Urinary bladder (tissue), 3 donors: ENCODE measurements at regions not wholly inside any gene's neighbourhood (a gene's known extent, or its start where the extent isn't known, plus 50 kb on each side); places are given as distances from the start of the nearest gene placed in this dataset.
"Not testable (repeated sequence)": the region's sequence is repeated elsewhere in the genome, so short reads cannot be mapped to it uniquely, and the experiment has no call there.

ENCODE experiments used
- DNase-seq: peaks from one replicate; pipeline ENCODE4 v3.0.0-alpha.2; 2015; ENCODE audit errors: extremely low spot score
- H3K27ac ChIP-seq: one replicate; pipeline ENCODE4 v1.5.1; 2013; ENCODE audit warnings: low read depth, mild to moderate bottlenecking, moderate library complexity
- H3K36me3 ChIP-seq: one replicate; pipeline ENCODE4 v1.6.1; 2013; ENCODE audit warnings: mild to moderate bottlenecking, moderate library complexity; ENCODE audit not compliant: insufficient read depth
- H3K4me1 ChIP-seq: one replicate; pipeline ENCODE4 v1.6.1; 2013; ENCODE audit warnings: mild to moderate bottlenecking, moderate library complexity; ENCODE audit not compliant: insufficient read depth
- H3K4me3 ChIP-seq: one replicate; pipeline ENCODE4 v1.5.1; 2013; ENCODE audit warnings: low read depth, low read length
- WGBS: extraction: QIAGEN DNeasy Blood & Tissue Kit; methylation state at CpG from one replicate; pipeline ENCODE4 v1.1.7; 2013; 5-methylcytosine and 5-hydroxymethylcytosine counted together
- donor health status: healthy with polysubstance abuse.
- donor health status: healthy.

GRCh38 chrX:39409246-39409917 lies 608.1 kb downstream of the MID1IP1 start:
- H3K27ac ChIP-seq = no peak overlapping the region
- WGBS = 96% methylated on average over 6 of the region's 6 CpGs
- H3K4me1 ChIP-seq = no peaks in the 10 kb centered on the region
- H3K36me3 ChIP-seq = no peaks in the 10 kb centered on the region
- DNase-seq = no peak
- H3K4me3 ChIP-seq = no peak overlapping the region

DNA sequence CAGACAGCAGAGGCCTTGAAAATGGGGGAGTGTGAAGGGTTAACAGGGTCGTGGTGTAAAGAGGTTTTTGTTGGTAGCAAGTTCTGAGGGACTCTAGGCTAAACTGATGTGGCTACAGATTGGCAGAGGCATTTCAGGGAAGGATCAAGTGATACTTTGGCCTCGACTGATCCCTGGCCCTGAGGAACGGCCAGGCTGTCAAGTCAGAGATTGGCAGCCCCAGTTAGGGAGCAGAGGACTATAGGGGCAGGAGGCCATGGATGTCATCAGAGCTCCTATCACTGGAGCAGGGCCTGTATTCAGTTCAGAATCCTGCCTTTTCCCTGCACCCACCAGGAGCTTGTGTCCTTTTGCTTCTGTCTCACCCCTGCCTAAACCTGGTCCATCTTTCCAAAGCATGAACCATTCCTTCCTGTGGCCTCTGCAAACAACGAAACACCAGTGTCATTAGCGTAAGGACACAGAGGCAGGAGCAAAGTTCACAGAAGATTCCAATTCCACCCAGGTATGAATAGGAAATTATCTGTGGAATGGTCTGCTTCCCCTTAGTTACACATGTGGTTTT lies 613.1 kb downstream of the MID1IP1 start:
- DNase-seq = no peak

DNA sequence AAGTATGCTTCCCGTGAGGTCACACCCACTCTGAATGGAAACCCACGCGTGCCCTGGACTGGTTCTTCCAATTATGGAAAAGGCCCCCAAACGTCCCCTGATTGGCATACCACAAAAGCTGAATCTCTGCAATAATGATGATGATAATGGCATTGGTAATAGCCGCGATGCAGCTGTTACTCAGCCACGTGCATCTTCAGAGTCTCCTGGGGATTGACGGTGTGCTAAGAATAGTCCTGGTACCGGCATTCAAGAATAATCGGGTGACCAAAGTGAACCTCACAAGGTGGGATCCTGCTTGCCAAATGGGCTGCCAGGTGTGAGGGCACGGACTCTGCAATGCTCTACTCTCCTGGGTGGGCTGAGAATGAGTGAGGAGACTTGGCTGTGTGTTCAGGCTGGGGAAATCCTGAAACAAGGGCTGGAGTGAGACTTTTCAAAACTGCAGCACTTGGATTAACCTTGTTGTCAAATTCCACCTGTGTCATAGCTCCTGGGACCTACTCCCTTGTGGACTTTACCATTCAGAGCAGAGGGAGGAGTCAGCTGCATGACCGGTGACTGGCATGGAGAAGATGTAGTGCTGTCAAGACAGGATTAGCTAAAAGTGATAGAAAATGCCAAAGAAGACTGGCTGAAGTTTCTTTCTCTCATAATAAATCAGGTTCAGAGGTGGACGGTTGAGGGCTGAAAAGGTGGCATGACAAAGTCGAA lies 615.4 kb downstream of the MID1IP1 start:
- H3K4me1 ChIP-seq = no peaks in the 10 kb centered on the region
- WGBS = 93% methylated on average over 14 of the region's 14 CpGs
- H3K4me3 ChIP-seq = no peak overlapping the region
- no peaks in the 10 kb centered on the region for H3K36me3 ChIP-seq
- no peak for DNase-seq
- H3K27ac ChIP-seq = no peak overlapping the region

More for the DNA sequence above, 613.1 kb downstream of the MID1IP1 start:
- no peak overlapping the region for H3K4me3 ChIP-seq
- H3K4me1 ChIP-seq = no peaks in the 10 kb centered on the region
- no peak overlapping the region for H3K27ac ChIP-seq
- 82% methylated on average over 5 of the region's 5 CpGs for WGBS
- no peaks in the 10 kb centered on the region for H3K36me3 ChIP-seq

DNA sequence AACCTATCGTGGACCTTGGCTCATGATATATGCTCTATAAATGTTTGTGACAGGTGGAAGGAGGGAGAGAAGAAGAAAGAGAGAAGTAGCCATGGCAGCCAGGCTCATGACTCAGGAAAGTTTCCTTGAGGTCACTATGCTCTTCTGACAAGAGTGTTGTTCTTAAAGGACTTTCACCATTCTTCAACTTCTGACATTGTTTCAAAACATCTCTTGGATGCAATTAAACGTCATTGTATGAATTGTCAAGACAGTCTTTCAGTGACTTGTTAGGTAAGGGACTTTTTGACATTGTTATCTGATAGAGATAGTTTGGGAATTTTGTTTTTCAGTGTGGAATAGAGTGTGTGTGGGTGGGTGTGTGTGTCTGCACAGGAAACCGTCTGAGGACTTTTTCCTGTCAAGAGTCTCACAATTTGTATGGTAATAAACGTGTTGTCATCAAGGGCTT lies 617.0 kb downstream of the MID1IP1 start:
- Histone ChIP-seq H3K36me3 (no peaks in the 10 kb centered on the region), H3K4me3 (no peak overlapping the region), H3K27ac (no peak overlapping the region), H3K4me1 (no peaks in the 10 kb centered on the region)
- 57% methylated on average over 4 of the region's 4 CpGs for WGBS
- no peak for DNase-seq

- WGBS = 62% methylated on average over 29 of the region's 29 CpGs
- Histone ChIP-seq H3K4me3 (no peak overlapping the region), H3K27ac (no peak overlapping the region), H3K4me1 (no peaks in the 10 kb centered on the region), H3K36me3 (no peaks in the 10 kb centered on the region)
- no peak for DNase-seq
These were observed 617.7 kb downstream of the MID1IP1 start for GRCh38 chrX:39418731-39419638.

- no peaks in the 10 kb centered on the region for H3K36me3 ChIP-seq
- no peaks in the 10 kb centered on the region for H3K4me1 ChIP-seq
- WGBS = 78% methylated on average over 3 of the region's 3 CpGs
These were observed 619.7 kb downstream of the MID1IP1 start for GRCh38 chrX:39421006-39421405.

GRCh38 chrX:39425124-39425806 lies 624.0 kb downstream of the MID1IP1 start:
- WGBS = 92% methylated on average over 2 of the region's 2 CpGs
- Histone ChIP-seq H3K4me3 (no peak overlapping the region), H3K4me1 (no peaks in the 10 kb centered on the region), H3K27ac (no peak overlapping the region), H3K36me3 (no peaks in the 10 kb centered on the region)
- no peak for DNase-seq

More at GRCh38 chrX:39421006-39421405, 619.7 kb downstream of the MID1IP1 start:
- H3K4me3 ChIP-seq = no peak overlapping the region
- H3K27ac ChIP-seq = no peak overlapping the region
- no peak for DNase-seq

DNA sequence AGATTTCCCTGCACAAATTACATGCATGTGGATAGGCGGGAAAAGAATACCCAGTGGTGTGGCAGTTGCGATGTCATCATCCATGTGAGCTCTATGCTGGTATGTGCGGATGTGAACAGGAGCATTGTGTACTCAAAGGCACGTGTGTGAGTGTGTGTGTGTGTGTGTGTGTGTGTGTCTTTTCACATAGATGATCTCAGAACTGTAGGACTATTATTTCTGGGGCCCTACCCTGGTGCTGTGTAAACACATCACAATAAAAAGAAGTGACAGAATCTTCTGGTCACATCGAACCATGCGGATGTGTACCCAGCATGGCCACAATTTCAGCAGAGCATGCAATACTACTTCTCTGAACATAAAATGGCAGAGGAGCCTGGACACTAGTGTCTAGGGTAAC lies 624.8 kb downstream of the MID1IP1 start:
- Histone ChIP-seq H3K4me1 (no peaks in the 10 kb centered on the region), H3K4me3 (no peak overlapping the region), H3K27ac (no peak overlapping the region), H3K36me3 (no peaks in the 10 kb centered on the region)
- 94% methylated on average over 6 of the region's 6 CpGs for WGBS
- no peak for DNase-seq

DNA sequence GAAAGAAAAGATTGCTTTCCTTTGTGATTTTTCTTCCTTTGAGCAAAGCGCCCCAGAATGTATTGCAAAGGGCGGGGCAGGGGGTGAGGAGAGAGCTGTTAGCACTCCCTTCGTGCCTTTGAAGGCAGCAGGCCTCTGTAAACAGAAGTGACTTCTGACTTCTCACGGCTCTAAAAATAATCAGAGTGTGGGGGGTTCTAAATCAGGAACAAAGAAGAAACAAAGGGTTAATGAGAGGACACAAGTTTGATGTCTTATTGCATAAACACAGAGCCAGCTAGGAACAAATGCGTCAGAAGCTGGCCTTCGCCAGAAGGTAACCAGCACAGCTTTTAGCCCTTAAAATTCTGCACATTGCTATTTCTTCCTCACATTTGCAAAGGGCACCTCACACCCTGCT lies 626.2 kb downstream of the MID1IP1 start:
- Histone ChIP-seq H3K4me1 (no peaks in the 10 kb centered on the region), H3K36me3 (no peaks in the 10 kb centered on the region), H3K27ac (peak overlapping the region; percentile 23), H3K4me3 (no peak overlapping the region)
- 45% methylated on average over 6 of the region's 6 CpGs for WGBS
- DNase-seq = no peak

- WGBS = 67% methylated on average over 3 of the region's 3 CpGs
- Histone ChIP-seq H3K36me3 (no peaks in the 10 kb centered on the region), H3K4me3 (no peak overlapping the region), H3K4me1 (no peaks in the 10 kb centered on the region), H3K27ac (peak overlapping the region; percentile 23)
- DNase-seq = no peak
These were observed 626.6 kb downstream of the MID1IP1 start for GRCh38 chrX:39427906-39428305.

DNA sequence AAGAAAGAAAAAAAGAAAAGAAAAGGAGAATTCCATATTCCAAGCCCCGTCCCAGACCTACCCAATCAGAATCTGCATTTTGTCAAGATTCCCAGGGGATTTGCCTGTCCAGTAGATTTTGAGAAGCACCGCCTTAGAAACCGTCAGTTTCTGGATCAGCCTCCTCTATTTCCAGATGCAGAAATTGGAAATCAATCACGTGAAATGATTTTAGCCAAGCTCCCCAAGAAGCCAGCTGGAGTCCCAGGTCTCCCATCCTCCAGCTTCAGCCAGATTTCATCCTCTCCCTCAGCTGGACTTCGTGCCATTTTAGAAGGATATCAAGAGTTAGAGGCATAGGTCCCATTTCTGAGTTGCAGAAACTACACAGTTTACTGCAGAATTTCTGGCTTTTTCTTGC lies 629.3 kb downstream of the MID1IP1 start:
- WGBS = 80% methylated on average over 5 of the region's 5 CpGs
- no peaks in the 10 kb centered on the region for H3K4me1 ChIP-seq
- no peaks in the 10 kb centered on the region for H3K36me3 ChIP-seq
- H3K27ac ChIP-seq = no peak overlapping the region
- H3K4me3 ChIP-seq = no peak overlapping the region
- no peak for DNase-seq

GRCh38 chrX:39431893-39432292 lies 630.6 kb downstream of the MID1IP1 start:
- DNase-seq = no peak
- WGBS = 27% methylated on average over 2 of the region's 2 CpGs
- Histone ChIP-seq H3K27ac (no peak overlapping the region), H3K4me1 (no peaks in the 10 kb centered on the region), H3K4me3 (no peak overlapping the region), H3K36me3 (no peaks in the 10 kb centered on the region)

DNA sequence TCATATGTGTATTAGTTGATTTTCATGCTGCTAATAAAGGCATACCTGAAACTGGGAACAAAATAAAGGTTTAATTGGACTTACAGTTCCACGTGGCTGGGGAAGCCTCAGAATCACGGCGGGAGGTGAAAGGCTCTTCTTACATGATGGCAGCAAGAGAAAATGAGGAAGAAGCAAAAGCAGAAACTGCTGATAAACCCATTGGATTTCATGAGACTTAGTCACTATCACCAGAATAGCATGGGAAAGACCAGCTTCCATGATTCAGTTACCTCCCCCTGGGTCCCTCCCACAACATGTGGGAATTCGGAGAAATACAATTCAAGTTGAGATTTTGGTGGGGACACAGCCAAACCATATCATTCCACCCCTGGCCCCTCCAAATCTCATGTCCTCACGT lies 633.4 kb downstream of the MID1IP1 start:
- not testable (repeated sequence) for DNase-seq, H3K4me1 ChIP-seq, H3K27ac ChIP-seq, H3K4me3 ChIP-seq, H3K36me3 ChIP-seq
- 91% methylated on average over 5 of the region's 5 CpGs for WGBS
